GM12878 (cell line): ENCODE measurements at regions not wholly inside any gene's neighbourhood (a gene's known extent, or its start where the extent isn't known, plus 50 kb on each side); places are given as distances from the start of the nearest gene placed in this dataset.

Source experiments
- ATAC-seq: fragments of 200-7000 bp; cut with Tn5 transposase; 3 replicates; pipeline ENCODE4 v1.9.1; 2020; ENCODE audit warnings: mild to moderate bottlenecking, moderate library complexity
- BruUV-seq: library from RNA; stranded (reverse); fragments of 400-500 nt; replicated peaks from 2 replicates; lab custom pipeline; 2021; lab: Mats Ljungman, UMichigan
- CTCF ChIA-PET: fragments of 300-600 bp; sonication (Branson Sonifier 250); formaldehyde crosslinking; extraction: SDS; loops from one replicate; lab custom pipeline; 2021; ENCODE audit warnings: inconsistent platforms; lab: Yijun Ruan, JAX
- POLR2A ChIA-PET: fragments of 350-600 bp; formaldehyde crosslinking; extraction: SDS; loops from one replicate; lab custom pipeline; 2021; ENCODE audit warnings: inconsistent platforms; lab: Charles Lee
- RAD21 ChIA-PET: fragments of 300-600 bp; sonication (Branson Sonifier 250); formaldehyde crosslinking; loops from one replicate; lab custom pipeline; 2023; ENCODE audit warnings: antibody characterized with exemption; ENCODE audit not compliant: unreplicated experiment; lab: Charles Lee
- SMC1A ChIA-PET: fragments of 300-600 bp; sonication (Branson Sonifier 250); formaldehyde crosslinking; loops from one replicate; lab custom pipeline; 2023; ENCODE audit not compliant: unreplicated experiment, uncharacterized antibody; lab: Charles Lee
- DNase-seq: peaks from one replicate; pipeline ENCODE4 v3.0.0-alpha.2; 2011; ENCODE audit warnings: low read depth, low spot score
- FAIRE-seq: peaks from 3 replicates; lab custom pipeline; 2011; peaks lifted over from hg19 to GRCh38; lab: Jason Lieb, UNC
- H2AFZ ChIP-seq: 2 replicates; pipeline ENCODE4 v1.6.0; 2011; ENCODE audit warnings: low read depth, low read length, control low read depth; ENCODE audit not compliant: control insufficient read depth
- H3K27ac ChIP-seq: 2 replicates; pipeline ENCODE4 v1.5.1; 2011; ENCODE audit warnings: control low read depth; ENCODE audit not compliant: control insufficient read depth, insufficient read depth
- H3K27me3 ChIP-seq, 2 experiments: replicated peaks in 1 of 2; 2 replicates each; pipeline versions ENCODE4 v1.6.0 to v1.6.1; 2011; ENCODE audit warnings: low read length in 1 of 2; ENCODE audit not compliant: control insufficient read depth in 2 of 2, insufficient read depth in 2 of 2
- H3K36me3 ChIP-seq, 2 experiments: 2 replicates each; pipeline ENCODE4 v1.5.1; 2011; ENCODE audit warnings: low read length in 1 of 2; ENCODE audit not compliant: control insufficient read depth in 2 of 2, insufficient read depth in 2 of 2
- H3K4me1 ChIP-seq: 2 replicates; pipeline ENCODE4 v1.6.1; 2011; ENCODE audit warnings: mild to moderate bottlenecking, low read length, moderate library complexity, mixed read lengths; ENCODE audit not compliant: control insufficient read depth, insufficient read depth
- H3K4me2 ChIP-seq: 2 replicates; pipeline ENCODE4 v1.6.0; 2011; ENCODE audit warnings: control low read depth; ENCODE audit not compliant: control insufficient read depth, insufficient read depth
- H3K4me3 ChIP-seq: fragments of 200-600 bp; sonication (generic); 2 replicates; pipeline ENCODE4 v1.5.1; 2016
- H3K79me2 ChIP-seq: 2 replicates; pipeline ENCODE4 v1.6.0; 2011; ENCODE audit warnings: low read length; ENCODE audit not compliant: control insufficient read depth, insufficient read depth
- H3K9ac ChIP-seq: 2 replicates; pipeline ENCODE4 v1.8.0; 2011; ENCODE audit warnings: low read length, control low read depth, mixed read lengths; ENCODE audit not compliant: control insufficient read depth, insufficient read depth
- H3K9me3 ChIP-seq: replicated peaks from 3 replicates; pipeline ENCODE4 v1.5.1; 2011; ENCODE audit warnings: mild to moderate bottlenecking, low read length; ENCODE audit not compliant: control insufficient read depth, insufficient read depth
- H4K20me1 ChIP-seq: 2 replicates; pipeline ENCODE4 v1.6.0; 2011; ENCODE audit not compliant: control insufficient read depth, insufficient read depth
- CREB1 ChIP-seq: IDR thresholded peaks from 2 replicates; pipeline ENCODE4 v1.6.1; 2012; ENCODE audit warnings: low read depth, mild to moderate bottlenecking, inconsistent platforms
- MEF2A ChIP-seq: IDR thresholded peaks from 2 replicates; pipeline ENCODE4 v1.6.1; 2011; ENCODE audit warnings: low read depth, mild to moderate bottlenecking, low read length, moderate library complexity; ENCODE audit not compliant: insufficient read depth
- POLR2A ChIP-seq: IDR thresholded peaks from 2 replicates; pipeline ENCODE4 v1.6.1; 2011; ENCODE audit warnings: low read depth, mild to moderate bottlenecking, low read length
- YBX1 ChIP-seq: fragments of 450-650 bp; IDR thresholded peaks from 2 replicates; pipeline ENCODE4 v1.6.1; 2016; ENCODE audit warnings: antibody characterized with exemption
- WGBS: methylation state at CpG from one replicate; pipeline ENCODE4 v1.1.6; 2016; ENCODE audit warnings: low lambda C conversion rate; ENCODE audit not compliant: insufficient replicate concordance, insufficient coverage; ENCODE audit errors: missing lambda C conversion rate; 5-methylcytosine and 5-hydroxymethylcytosine counted together
- in situ Hi-C: fragments of 300-500 bp; cut with MboI; formaldehyde crosslinking; loops from 9 replicates; pipeline ENCODE4 v1.14.3; 2018; ENCODE audit warnings: mixed read lengths
- intact Hi-C: fragments of 100-400 bp; cut with micrococcal nuclease; formaldehyde crosslinking; loops from one replicate; pipeline ENCODE4 v1.14.2; 2022; ENCODE audit not compliant: unreplicated experiment
- TF ChIP-seq, protein P1 (sequence below): fragments of 450-650 bp; formaldehyde crosslinking; IDR thresholded peaks from 2 replicates; pipeline ENCODE4 v1.4.0; 2022; ENCODE audit warnings: mild to moderate bottlenecking, moderate library complexity

DNA sequence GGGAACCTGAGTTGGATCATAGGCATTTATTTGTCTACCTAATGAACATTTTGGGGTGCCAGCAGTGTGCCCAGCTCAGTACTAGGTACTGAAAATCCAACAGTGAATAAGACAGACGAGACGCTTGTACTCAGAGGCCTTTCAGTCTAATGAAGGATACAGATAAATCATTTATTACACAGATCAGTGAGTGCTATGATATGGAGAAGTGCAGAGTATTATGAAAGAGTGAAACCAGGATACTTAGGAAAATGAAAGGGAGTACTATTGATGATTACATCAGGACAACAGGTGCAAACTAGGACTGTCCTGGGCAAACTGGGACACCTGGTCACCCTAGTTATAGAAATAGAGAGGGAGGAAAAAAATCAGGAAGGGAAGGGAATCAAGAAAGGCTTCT is 207.5 kb upstream of the NCAM1 start:
- FAIRE-seq: no peak
- no peaks in the 10 kb centered on the region for H3K4me1 ChIP-seq
- WGBS: 49% methylated on average over 2 of the region's 2 CpGs
- no TSS peak for BruUV-seq
- H2AFZ ChIP-seq: no peak overlapping the region
- no peaks in the 10 kb centered on the region for H3K9me3 ChIP-seq
- H4K20me1 ChIP-seq: no peaks in the 10 kb centered on the region
- H3K27ac ChIP-seq: no peak overlapping the region
- CTCF ChIA-PET: no interaction called here
- H3K9ac ChIP-seq: no peak overlapping the region
- TF ChIP-seq MEF2A (no peak), CREB1 (no peak), POLR2A (no peak), YBX1 (no peak)
- TF ChIP-seq, protein P1, sequence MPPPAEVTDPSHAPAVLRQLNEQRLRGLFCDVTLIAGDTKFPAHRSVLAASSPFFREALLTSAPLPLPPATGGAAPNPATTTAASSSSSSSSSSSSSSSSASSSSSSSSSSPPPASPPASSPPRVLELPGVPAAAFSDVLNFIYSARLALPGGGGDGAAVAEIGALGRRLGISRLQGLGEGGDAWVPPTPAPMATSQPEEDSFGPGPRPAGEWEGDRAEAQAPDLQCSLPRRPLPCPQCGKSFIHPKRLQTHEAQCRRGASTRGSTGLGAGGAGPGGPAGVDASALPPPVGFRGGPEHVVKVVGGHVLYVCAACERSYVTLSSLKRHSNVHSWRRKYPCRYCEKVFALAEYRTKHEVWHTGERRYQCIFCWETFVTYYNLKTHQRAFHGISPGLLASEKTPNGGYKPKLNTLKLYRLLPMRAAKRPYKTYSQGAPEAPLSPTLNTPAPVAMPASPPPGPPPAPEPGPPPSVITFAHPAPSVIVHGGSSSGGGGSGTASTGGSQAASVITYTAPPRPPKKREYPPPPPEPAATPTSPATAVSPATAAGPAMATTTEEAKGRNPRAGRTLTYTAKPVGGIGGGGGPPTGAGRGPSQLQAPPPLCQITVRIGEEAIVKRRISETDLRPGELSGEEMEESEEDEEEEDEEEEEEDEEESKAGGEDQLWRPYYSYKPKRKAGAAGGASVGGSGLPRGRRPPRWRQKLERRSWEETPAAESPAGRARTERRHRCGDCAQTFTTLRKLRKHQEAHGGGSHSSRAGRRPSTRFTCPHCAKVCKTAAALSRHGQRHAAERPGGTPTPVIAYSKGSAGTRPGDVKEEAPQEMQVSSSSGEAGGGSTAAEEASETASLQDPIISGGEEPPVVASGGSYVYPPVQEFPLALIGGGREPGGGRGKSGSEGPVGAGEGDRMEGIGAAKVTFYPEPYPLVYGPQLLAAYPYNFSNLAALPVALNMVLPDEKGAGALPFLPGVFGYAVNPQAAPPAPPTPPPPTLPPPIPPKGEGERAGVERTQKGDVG (CRISPR knock-in tag): no peak
- H3K79me2 ChIP-seq: no peaks in the 10 kb centered on the region
- intact Hi-C loops (no loop called here), in situ Hi-C loops (no loop called here)
- no peaks in the 10 kb centered on the region; a peak in 1 of 4 replicates for H3K27me3 ChIP-seq
- no peak overlapping the region for H3K4me3 ChIP-seq
- POLR2A ChIA-PET: no interaction called here
- RAD21 ChIA-PET: no interaction called here
- no peak for DNase-seq
- no peaks in the 10 kb centered on the region for H3K36me3 ChIP-seq
- H3K4me2 ChIP-seq: no peak overlapping the region
- no peak for ATAC-seq
- SMC1A ChIA-PET: no interaction called here
